ENCODE measurements at regions not wholly inside any gene's neighbourhood (a gene's known extent, or its start where the extent isn't known, plus 50 kb on each side); places are given as distances from the start of the nearest gene placed in this dataset.

DNA sequence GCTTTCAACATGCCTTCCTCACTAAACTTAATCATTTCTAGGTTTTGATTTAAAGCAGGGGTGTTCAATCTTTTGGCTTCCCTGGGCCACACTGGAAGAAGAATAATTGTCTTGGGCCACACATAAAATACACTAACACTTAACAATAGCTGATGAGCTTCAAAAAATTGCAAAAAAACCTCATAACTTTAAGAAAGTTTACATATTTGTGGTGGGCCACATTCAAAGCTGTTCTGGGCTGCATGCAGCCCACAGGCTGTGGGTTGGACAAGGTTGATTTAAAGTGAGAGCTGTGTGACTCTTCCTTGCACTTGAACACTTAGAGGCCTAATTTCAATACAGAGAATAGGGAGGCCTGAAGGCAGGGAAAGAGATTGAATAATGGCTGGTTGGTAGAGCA lies 598.3 kb downstream of the EFNA5 start:
- Histone ChIP-seq H3K4me1 (ENCODE audit: control insufficient read depth, insufficient read depth, low read length) (no peaks in the 10 kb centered on the region), H3K27ac (ENCODE audit: low read length) (no peak overlapping the region), H3K27me3 (ENCODE audit: control insufficient read depth, insufficient read depth) (no peaks in the 10 kb centered on the region), H3K4me3 (ENCODE audit: low read length) (no peak overlapping the region), H3K9me3 (ENCODE audit: control insufficient read depth, low read length) (no peaks in the 10 kb centered on the region)
- peak in 1 of 3 donors; percentile 6 for DNase-seq
- no peak for ATAC-seq
- intact Hi-C loops (cut with DNase I), result no loop called here

GRCh38 chr5:107068782-107069181 lies 602.0 kb downstream of the EFNA5 start:
- intact Hi-C loops (cut with DNase I), result no loop called here
- 40% methylated on average over 1 of the region's 1 CpG for WGBS
- ATAC-seq, result no peak

DNA sequence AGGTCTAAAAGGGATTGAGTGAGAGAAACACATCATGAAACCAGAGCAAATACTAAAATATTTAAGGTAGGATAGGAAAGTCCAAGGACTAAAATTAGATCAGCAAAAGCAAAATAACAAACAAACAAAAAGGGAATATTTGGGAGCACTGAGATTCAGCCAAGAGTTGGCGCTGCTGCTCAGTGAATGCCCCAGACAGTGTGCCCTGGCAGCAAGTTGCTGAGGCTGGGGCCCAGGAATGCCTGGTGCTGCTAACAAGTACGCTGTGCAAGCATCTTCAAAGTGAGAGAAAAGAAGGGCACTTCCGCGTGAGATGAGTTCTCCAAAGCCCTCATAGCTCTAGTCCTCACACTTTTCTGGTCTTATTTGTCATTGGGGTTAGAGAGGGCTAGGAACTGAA lies 603.3 kb downstream of the EFNA5 start:
- ATAC-seq, result peak in 1 of 2 donors; percentile 51
- intact Hi-C loops (cut with DNase I), result no loop called here
- WGBS, result 54% methylated on average over 4 of the region's 4 CpGs
- H3K4me1 ChIP-seq (ENCODE audit: control insufficient read depth, insufficient read depth, low read length), result no peaks in the 10 kb centered on the region
- H3K27ac ChIP-seq (ENCODE audit: low read length), result no peak overlapping the region
- H3K27me3 ChIP-seq (ENCODE audit: control insufficient read depth, insufficient read depth), result no peaks in the 10 kb centered on the region
- H3K9me3 ChIP-seq (ENCODE audit: control insufficient read depth, low read length), result no peaks in the 10 kb centered on the region
- H3K4me3 ChIP-seq (ENCODE audit: low read length), result no peak overlapping the region
- peak in 2 of 3 donors; percentile 37 to 57 for DNase-seq

More at GRCh38 chr5:107068782-107069181, 602.0 kb downstream of the EFNA5 start:
- no peaks in the 10 kb centered on the region for H3K27me3 ChIP-seq (ENCODE audit: control insufficient read depth, insufficient read depth)
- no peak for DNase-seq
- H3K9me3 ChIP-seq (ENCODE audit: control insufficient read depth, low read length), result no peaks in the 10 kb centered on the region
- H3K27ac ChIP-seq (ENCODE audit: low read length), result no peak overlapping the region
- no peak overlapping the region for H3K4me3 ChIP-seq (ENCODE audit: low read length)
- no peaks in the 10 kb centered on the region for H3K4me1 ChIP-seq (ENCODE audit: control insufficient read depth, insufficient read depth, low read length)

GRCh38 chr5:107063511-107063910 lies 607.2 kb downstream of the EFNA5 start:
- DNase-seq (no peak), ATAC-seq (no peak)
- Histone ChIP-seq H3K27ac (ENCODE audit: low read length) (no peak overlapping the region), H3K4me1 (ENCODE audit: control insufficient read depth, insufficient read depth, low read length) (peaks cover 4% of the 10 kb centered on the region), H3K27me3 (ENCODE audit: control insufficient read depth, insufficient read depth) (no peaks in the 10 kb centered on the region), H3K9me3 (ENCODE audit: control insufficient read depth, low read length) (no peaks in the 10 kb centered on the region), H3K4me3 (ENCODE audit: low read length) (no peak overlapping the region)
- intact Hi-C loops (cut with DNase I), result no loop called here

- Histone ChIP-seq H3K27ac (ENCODE audit: low read length) (no peak overlapping the region), H3K27me3 (ENCODE audit: control insufficient read depth, insufficient read depth) (no peaks in the 10 kb centered on the region), H3K4me3 (ENCODE audit: low read length) (no peak overlapping the region), H3K4me1 (ENCODE audit: control insufficient read depth, insufficient read depth, low read length) (peaks cover 4% of the 10 kb centered on the region), H3K9me3 (ENCODE audit: control insufficient read depth, low read length) (no peaks in the 10 kb centered on the region)
- ATAC-seq (no peak), DNase-seq (no peak)
- intact Hi-C loops (cut with DNase I), result no loop called here
- WGBS, result 85% methylated on average over 3 of the region's 3 CpGs
Observed at GRCh38 chr5:107058803-107059202, 611.9 kb downstream of the EFNA5 start.

- no peak overlapping the region for H3K4me3 ChIP-seq (ENCODE audit: low read length)
- ATAC-seq (peak in 1 of 2 donors; percentile 59), DNase-seq (no peak)
- H3K4me1 ChIP-seq (ENCODE audit: control insufficient read depth, insufficient read depth, low read length), result peaks cover 4% of the 10 kb centered on the region
- WGBS, result 94% methylated on average over 1 of the region's 1 CpG
- H3K27ac ChIP-seq (ENCODE audit: low read length), result peak overlapping the region; percentile 58
- intact Hi-C loops (cut with DNase I), result no loop called here
- no peaks in the 10 kb centered on the region for H3K9me3 ChIP-seq (ENCODE audit: control insufficient read depth, low read length)
- H3K27me3 ChIP-seq (ENCODE audit: control insufficient read depth, insufficient read depth), result no peaks in the 10 kb centered on the region
Observed at GRCh38 chr5:107058235-107058634, 612.5 kb downstream of the EFNA5 start.

DNA sequence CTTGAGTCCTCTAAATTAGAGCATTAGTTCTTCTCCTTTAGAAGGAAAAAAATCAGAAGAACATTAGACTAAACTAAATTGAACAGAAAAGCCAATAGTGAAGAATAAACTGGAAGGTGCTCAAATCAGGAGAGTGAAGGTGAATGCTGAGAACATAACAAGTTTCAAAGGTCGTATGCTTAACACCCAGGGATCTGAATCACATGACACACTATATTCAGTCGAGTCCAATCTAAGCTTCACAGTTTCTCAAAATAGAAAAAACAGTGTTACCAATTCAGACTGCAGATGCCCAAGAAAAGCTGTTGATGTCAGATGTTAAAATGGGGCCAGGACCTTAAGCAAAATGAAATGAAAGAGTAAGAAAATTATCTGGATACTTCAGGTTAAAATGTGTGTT lies 614.5 kb downstream of the EFNA5 start:
- Histone ChIP-seq H3K9me3 (ENCODE audit: control insufficient read depth, low read length) (no peaks in the 10 kb centered on the region), H3K4me1 (ENCODE audit: control insufficient read depth, insufficient read depth, low read length) (peaks cover 4% of the 10 kb centered on the region), H3K27ac (ENCODE audit: low read length) (no peak overlapping the region), H3K27me3 (ENCODE audit: control insufficient read depth, insufficient read depth) (no peaks in the 10 kb centered on the region), H3K4me3 (ENCODE audit: low read length) (no peak overlapping the region)
- DNase-seq, result no peak
- peak; percentile 52 to 60 for ATAC-seq
- 42% methylated on average over 2 of the region's 2 CpGs for WGBS
- intact Hi-C loops (cut with DNase I), result no loop called here

DNA sequence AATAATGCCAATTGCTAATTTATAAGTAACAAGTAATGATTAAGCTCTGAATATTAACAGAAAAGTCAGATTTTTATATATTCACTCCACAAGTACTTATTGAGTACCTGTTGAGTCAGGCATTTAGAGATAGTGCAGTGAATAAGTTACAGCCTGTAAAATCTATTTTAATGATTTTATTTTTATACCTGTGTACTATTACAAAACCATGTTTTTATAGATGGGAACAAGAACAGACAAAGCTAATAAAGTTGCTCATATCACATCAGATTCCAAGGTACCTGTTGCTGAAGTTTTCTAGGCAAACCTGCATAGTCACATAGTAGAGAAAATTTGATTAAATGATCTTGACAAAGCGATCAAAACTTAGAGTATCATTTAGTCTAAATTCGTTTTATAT lies 623.7 kb downstream of the EFNA5 start:
- no peaks in the 10 kb centered on the region for H3K9me3 ChIP-seq (ENCODE audit: control insufficient read depth, low read length)
- no peak overlapping the region for H3K4me3 ChIP-seq (ENCODE audit: low read length)
- H3K4me1 ChIP-seq (ENCODE audit: control insufficient read depth, insufficient read depth, low read length), result no peaks in the 10 kb centered on the region
- ATAC-seq (no peak), DNase-seq (no peak)
- 73% methylated on average over 2 of the region's 2 CpGs for WGBS
- intact Hi-C loops (cut with DNase I), result no loop called here
- no peaks in the 10 kb centered on the region for H3K27me3 ChIP-seq (ENCODE audit: control insufficient read depth, insufficient read depth)
- no peak overlapping the region for H3K27ac ChIP-seq (ENCODE audit: low read length)

- Histone ChIP-seq H3K4me3 (ENCODE audit: low read length) (no peak overlapping the region), H3K27ac (ENCODE audit: low read length) (no peak overlapping the region), H3K4me1 (ENCODE audit: control insufficient read depth, insufficient read depth, low read length) (no peaks in the 10 kb centered on the region), H3K9me3 (ENCODE audit: control insufficient read depth, low read length) (no peaks in the 10 kb centered on the region), H3K27me3 (ENCODE audit: control insufficient read depth, insufficient read depth) (no peaks in the 10 kb centered on the region)
- DNase-seq, result no peak
- intact Hi-C loops (cut with DNase I), result no loop called here
- 76% methylated on average over 1 of the region's 1 CpG for WGBS
- ATAC-seq, result no peak
Observed at GRCh38 chr5:107043665-107044064, 627.1 kb downstream of the EFNA5 start.

DNA sequence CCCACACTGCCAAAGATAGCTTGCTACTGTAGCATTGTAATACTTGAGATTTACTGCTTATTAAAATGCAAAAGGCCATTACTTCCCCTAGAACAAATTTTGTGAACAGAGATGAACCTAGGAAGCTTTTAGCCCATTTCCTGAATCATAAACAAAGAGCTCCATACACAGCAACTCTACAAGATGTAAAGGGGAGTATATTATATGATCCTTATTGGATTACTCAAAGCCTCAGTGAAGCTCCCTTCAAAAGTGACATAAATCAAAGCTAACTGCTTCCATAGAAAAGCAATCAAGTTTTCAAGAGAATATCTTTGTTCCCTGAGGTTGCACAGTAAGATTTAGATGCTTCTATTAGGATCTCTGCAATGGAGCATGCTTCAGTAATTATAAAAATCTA lies 629.8 kb downstream of the EFNA5 start:
- Histone ChIP-seq H3K4me3 (ENCODE audit: low read length) (no peak overlapping the region), H3K27me3 (ENCODE audit: control insufficient read depth, insufficient read depth) (no peaks in the 10 kb centered on the region), H3K9me3 (ENCODE audit: control insufficient read depth, low read length) (no peaks in the 10 kb centered on the region), H3K4me1 (ENCODE audit: control insufficient read depth, insufficient read depth, low read length) (no peaks in the 10 kb centered on the region), H3K27ac (ENCODE audit: low read length) (no peak overlapping the region)
- intact Hi-C loops (cut with DNase I), result no loop called here
- ATAC-seq, result no peak
- DNase-seq, result no peak

GRCh38 chr5:107032629-107033028 lies 638.1 kb downstream of the EFNA5 start:
- intact Hi-C loops (cut with DNase I), result no loop called here
- Histone ChIP-seq H3K4me3 (ENCODE audit: low read length) (no peak overlapping the region), H3K27me3 (ENCODE audit: control insufficient read depth, insufficient read depth) (no peaks in the 10 kb centered on the region), H3K27ac (ENCODE audit: low read length) (no peak overlapping the region), H3K4me1 (ENCODE audit: control insufficient read depth, insufficient read depth, low read length) (no peaks in the 10 kb centered on the region), H3K9me3 (ENCODE audit: control insufficient read depth, low read length) (no peaks in the 10 kb centered on the region)
- no peak for ATAC-seq
- no peak for DNase-seq

- Histone ChIP-seq H3K4me3 (ENCODE audit: low read length) (no peak overlapping the region), H3K27me3 (ENCODE audit: control insufficient read depth, insufficient read depth) (no peaks in the 10 kb centered on the region), H3K27ac (ENCODE audit: low read length) (no peak overlapping the region), H3K4me1 (ENCODE audit: control insufficient read depth, insufficient read depth, low read length) (no peaks in the 10 kb centered on the region), H3K9me3 (ENCODE audit: control insufficient read depth, low read length) (no peaks in the 10 kb centered on the region)
- intact Hi-C loops (cut with DNase I), result no loop called here
- WGBS, result over 99% methylated on average over 2 of the region's 2 CpGs
- no peak for DNase-seq
- ATAC-seq, result no peak
Observed at GRCh38 chr5:107028938-107029337, 641.8 kb downstream of the EFNA5 start.

All from right cardiac atrium (tissue), 5 donors.